Natural killer cell (primary cell): ENCODE measurements at regions not wholly inside any gene's neighbourhood (a gene's known extent, or its start where the extent isn't known, plus 50 kb on each side); places are given as distances from the start of the nearest gene placed in this dataset.

ENCODE experiments used
- ATAC-seq, 3 donors: fragments of 150-1000 bp in 2 of 3; fragments of 200-7000 bp in 1 of 3; cut with Tn5 transposase; 1 replicate in 1 of 3; 2 replicates in 2 of 3; pipeline ENCODE4 v1.10.0; 2021; ENCODE audit warnings: mild to moderate bottlenecking in 2 of 3, moderate library complexity in 2 of 3
- DNase-seq, 2 donors: peaks; one replicate each; pipeline versions ENCODE4 v3.0.0 to v3.0.0-alpha.2; 2013 to 2021; ENCODE audit warnings: mixed read lengths in 1 of 2
- H3K27ac ChIP-seq: one replicate; pipeline ENCODE4 v1.5.1; 2013; ENCODE audit warnings: mild to moderate bottlenecking, low read length
- H3K27me3 ChIP-seq: one replicate; pipeline ENCODE4 v1.6.1; 2013; ENCODE audit warnings: low read length; ENCODE audit not compliant: control insufficient read depth, insufficient read depth
- H3K36me3 ChIP-seq: one replicate; pipeline ENCODE4 v1.6.1; 2013; ENCODE audit warnings: low read length; ENCODE audit not compliant: control insufficient read depth, insufficient read depth
- H3K4me1 ChIP-seq: one replicate; pipeline ENCODE4 v1.6.1; 2013; ENCODE audit warnings: low read length; ENCODE audit not compliant: control insufficient read depth, insufficient read depth
- H3K4me3 ChIP-seq: one replicate; pipeline ENCODE4 v1.5.1; 2013; ENCODE audit warnings: low read length
- H3K9me3 ChIP-seq: one replicate; pipeline ENCODE4 v1.6.1; 2013; ENCODE audit warnings: low read length; ENCODE audit not compliant: control insufficient read depth, insufficient read depth
- H3K27ac Mint-ChIP-seq, 2 donors: one replicate each; pipeline ENCODE4 v1.8.0; 2022; ENCODE audit warnings: mild to moderate bottlenecking in 2 of 2, mixed read lengths in 2 of 2, moderate library complexity in 1 of 2
- H3K27me3 Mint-ChIP-seq, 2 donors: one replicate each; pipeline ENCODE4 v1.8.0; 2022; ENCODE audit warnings: low read depth in 2 of 2, mixed read lengths in 2 of 2
- H3K36me3 Mint-ChIP-seq: one replicate; pipeline ENCODE4 v1.8.0; 2022; ENCODE audit warnings: mixed read lengths
- H3K4me1 Mint-ChIP-seq, 2 donors: one replicate each; pipeline ENCODE4 v1.8.0; 2022; ENCODE audit warnings: mixed read lengths in 2 of 2
- H3K4me3 Mint-ChIP-seq: one replicate; pipeline ENCODE4 v1.8.0; 2022; ENCODE audit warnings: mild to moderate bottlenecking, moderate library complexity, mixed read lengths
- H3K9me3 Mint-ChIP-seq, 2 donors: one replicate each; pipeline ENCODE4 v1.8.0; 2022; ENCODE audit warnings: mixed read lengths in 2 of 2
- WGBS: methylation state at CpG from one replicate; pipeline ENCODE4 v1.1.7; 2013; ENCODE audit warnings: missing lambda C conversion rate; ENCODE audit not compliant: insufficient coverage; 5-methylcytosine and 5-hydroxymethylcytosine counted together
- intact Hi-C: fragments of 100-400 bp; cut with micrococcal nuclease; formaldehyde crosslinking; loops from one replicate; pipeline ENCODE4 v1.14.2; 2022
- TF ChIP-seq, protein P1 (sequence below): fragments of 200-600 bp; IDR thresholded peaks from one replicate; pipeline ENCODE4 v1.8.0; 2022; ENCODE audit warnings: antibody characterized with exemption

DNA sequence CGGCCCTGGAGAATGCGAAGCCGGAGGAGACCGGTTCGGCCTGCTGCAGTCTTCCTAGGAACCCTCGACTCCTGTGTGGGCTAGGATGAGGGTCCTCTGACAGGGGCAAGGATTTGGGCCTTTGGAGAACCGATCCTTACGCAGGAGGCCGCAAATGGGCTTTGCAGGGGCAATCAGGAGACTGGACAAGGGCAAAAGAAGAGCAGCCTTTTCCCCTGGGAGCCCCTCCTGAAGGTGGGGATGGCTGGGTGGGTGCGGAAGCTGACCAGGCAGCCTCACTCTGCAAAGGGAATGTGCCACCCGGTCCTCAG, 111.7 kb downstream of the NAV1 start:
- Mint-ChIP-seq H3K36me3 (no peaks in the 10 kb centered on the region), H3K27me3 (peaks cover 28 to 32% of the 10 kb centered on the region in 2 donors), H3K27ac (no peak overlapping the region), H3K9me3 (no peaks in the 10 kb centered on the region), H3K4me1 (no peaks in the 10 kb centered on the region), H3K4me3 (no peak overlapping the region)
- Histone ChIP-seq H3K4me1 (peaks cover 4% of the 10 kb centered on the region), H3K27ac (no peak overlapping the region), H3K9me3 (no peaks in the 10 kb centered on the region), H3K4me3 (no peak overlapping the region), H3K27me3 (no peaks in the 10 kb centered on the region), H3K36me3 (no peaks in the 10 kb centered on the region)
- TF ChIP-seq, protein P1, sequence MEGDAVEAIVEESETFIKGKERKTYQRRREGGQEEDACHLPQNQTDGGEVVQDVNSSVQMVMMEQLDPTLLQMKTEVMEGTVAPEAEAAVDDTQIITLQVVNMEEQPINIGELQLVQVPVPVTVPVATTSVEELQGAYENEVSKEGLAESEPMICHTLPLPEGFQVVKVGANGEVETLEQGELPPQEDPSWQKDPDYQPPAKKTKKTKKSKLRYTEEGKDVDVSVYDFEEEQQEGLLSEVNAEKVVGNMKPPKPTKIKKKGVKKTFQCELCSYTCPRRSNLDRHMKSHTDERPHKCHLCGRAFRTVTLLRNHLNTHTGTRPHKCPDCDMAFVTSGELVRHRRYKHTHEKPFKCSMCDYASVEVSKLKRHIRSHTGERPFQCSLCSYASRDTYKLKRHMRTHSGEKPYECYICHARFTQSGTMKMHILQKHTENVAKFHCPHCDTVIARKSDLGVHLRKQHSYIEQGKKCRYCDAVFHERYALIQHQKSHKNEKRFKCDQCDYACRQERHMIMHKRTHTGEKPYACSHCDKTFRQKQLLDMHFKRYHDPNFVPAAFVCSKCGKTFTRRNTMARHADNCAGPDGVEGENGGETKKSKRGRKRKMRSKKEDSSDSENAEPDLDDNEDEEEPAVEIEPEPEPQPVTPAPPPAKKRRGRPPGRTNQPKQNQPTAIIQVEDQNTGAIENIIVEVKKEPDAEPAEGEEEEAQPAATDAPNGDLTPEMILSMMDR: no peak
- ATAC-seq (no peak), DNase-seq (no peak)
- intact Hi-C loops: no loop called here
- 81% methylated on average over 11 of the region's 11 CpGs for WGBS

DNA sequence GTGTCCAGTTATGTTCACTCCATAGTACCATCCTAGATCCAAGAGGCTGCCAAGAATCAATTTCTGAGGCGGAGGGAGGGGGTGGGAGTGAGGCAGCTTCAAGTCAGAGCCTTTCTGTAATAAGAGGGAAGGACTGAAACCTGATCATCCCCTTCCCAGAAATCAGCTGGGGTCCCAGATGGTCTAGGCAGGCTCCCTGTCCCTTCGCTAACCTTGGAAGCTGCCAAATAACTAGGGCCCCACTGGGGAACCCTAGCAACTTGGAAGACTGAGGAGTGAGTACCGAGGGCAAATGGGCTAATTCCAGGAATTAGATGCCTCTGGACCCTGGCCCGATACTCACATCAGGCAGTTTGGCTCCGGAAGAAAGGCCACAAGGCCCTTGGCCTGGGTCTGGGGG, 113.3 kb downstream of the NAV1 start:
- Histone ChIP-seq H3K36me3 (no peaks in the 10 kb centered on the region), H3K9me3 (no peaks in the 10 kb centered on the region), H3K4me1 (peaks cover 4% of the 10 kb centered on the region), H3K27ac (no peak overlapping the region), H3K4me3 (no peak overlapping the region), H3K27me3 (no peaks in the 10 kb centered on the region)
- no peaks in the 10 kb centered on the region for H3K9me3 Mint-ChIP-seq
- no peak overlapping the region for H3K4me3 Mint-ChIP-seq
- H3K36me3 Mint-ChIP-seq: no peaks in the 10 kb centered on the region
- peaks cover 17 to 19% of the 10 kb centered on the region in 2 donors for H3K27me3 Mint-ChIP-seq
- intact Hi-C loops: no loop called here
- ATAC-seq (no peak), DNase-seq (no peak)
- no peak overlapping the region for H3K27ac Mint-ChIP-seq
- TF ChIP-seq, protein P1: no peak
- 92% methylated on average over 4 of the region's 5 CpGs for WGBS
- H3K4me1 Mint-ChIP-seq: no peaks in the 10 kb centered on the region

DNA sequence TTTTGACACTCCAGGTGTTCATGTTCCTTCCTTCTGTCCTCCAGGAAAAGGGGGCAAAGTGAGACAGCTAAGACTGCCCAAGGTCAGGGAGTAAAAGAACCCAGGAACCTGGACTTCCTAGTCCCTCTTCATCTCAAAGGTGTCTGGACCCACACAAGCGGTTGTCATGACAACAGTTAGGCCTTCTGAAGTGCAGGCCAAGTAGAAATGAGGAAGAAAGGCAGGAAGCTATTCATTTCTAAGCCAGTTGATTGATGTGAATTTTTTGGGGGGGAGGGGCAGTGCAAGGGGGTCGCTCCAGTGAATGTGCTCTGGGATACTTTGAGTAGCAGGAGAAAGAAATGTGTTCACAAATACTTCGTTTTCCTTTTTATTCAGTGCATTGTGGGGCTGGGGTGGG, 114.3 kb downstream of the NAV1 start:
- Histone ChIP-seq H3K4me1 (peaks cover 4% of the 10 kb centered on the region), H3K9me3 (no peaks in the 10 kb centered on the region), H3K27ac (no peak overlapping the region), H3K36me3 (no peaks in the 10 kb centered on the region), H3K27me3 (no peaks in the 10 kb centered on the region), H3K4me3 (no peak overlapping the region)
- Mint-ChIP-seq H3K9me3 (no peaks in the 10 kb centered on the region), H3K27ac (no peak overlapping the region), H3K4me1 (no peaks in the 10 kb centered on the region), H3K36me3 (no peaks in the 10 kb centered on the region), H3K27me3 (peaks cover 14 to 15% of the 10 kb centered on the region in 2 donors), H3K4me3 (no peak overlapping the region)
- WGBS: 6% methylated on average over 3 of the region's 3 CpGs
- TF ChIP-seq, protein P1: no peak
- ATAC-seq (no peak), DNase-seq (no peak)
- intact Hi-C loops: no loop called here

DNA sequence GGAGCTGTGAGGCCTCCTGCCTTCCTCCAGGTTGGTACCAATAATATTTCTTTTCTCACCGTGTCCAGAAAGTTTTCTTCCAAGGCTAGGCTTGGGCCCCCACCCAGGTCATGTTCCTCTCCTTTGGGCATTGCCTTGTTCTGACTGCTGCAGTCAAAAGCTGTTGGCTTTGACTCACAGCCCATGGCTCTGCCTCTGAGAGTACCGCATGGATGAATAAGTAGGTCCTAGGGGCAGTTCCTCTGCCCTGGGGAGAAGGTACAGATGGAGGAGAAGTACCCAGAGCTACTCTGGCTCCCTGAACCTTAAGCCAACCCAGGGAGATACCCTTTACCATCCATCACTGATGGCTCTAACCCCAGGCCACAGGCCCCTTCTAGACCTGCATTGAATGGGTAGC, 115.0 kb downstream of the NAV1 start:
- Mint-ChIP-seq H3K27me3 (peaks cover 12 to 15% of the 10 kb centered on the region in 2 donors), H3K4me3 (no peak overlapping the region), H3K36me3 (no peaks in the 10 kb centered on the region), H3K4me1 (no peaks in the 10 kb centered on the region), H3K27ac (no peak overlapping the region), H3K9me3 (no peaks in the 10 kb centered on the region)
- WGBS: 80% methylated on average over 2 of the region's 2 CpGs
- Histone ChIP-seq H3K4me1 (peaks cover 4% of the 10 kb centered on the region), H3K27ac (no peak overlapping the region), H3K9me3 (no peaks in the 10 kb centered on the region), H3K36me3 (no peaks in the 10 kb centered on the region), H3K27me3 (no peaks in the 10 kb centered on the region), H3K4me3 (no peak overlapping the region)
- DNase-seq: no peak
- intact Hi-C loops: no loop called here
- TF ChIP-seq, protein P1: no peak
- no peak for ATAC-seq
